ENCODE measurements at regions not wholly inside any gene's neighbourhood (a gene's known extent, or its start where the extent isn't known, plus 50 kb on each side); places are given as distances from the start of the nearest gene placed in this dataset.

- Mint-ChIP-seq H3K36me3 (ENCODE audit: low read depth) (no peaks in the 10 kb centered on the region), H3K4me1 (peaks cover 15% of the 10 kb centered on the region), H3K27ac (no peak overlapping the region), H3K27me3 (ENCODE audit: low read depth) (no peaks in the 10 kb centered on the region), H3K9me3 (peaks cover 18% of the 10 kb centered on the region), H3K4me3 (no peak overlapping the region)
- TF ChIP-seq CTCF (IDR thresholded peaks at IDR 0.05; ENCODE audit: unreplicated experiment in 3 of 3): no peak
Measured at GRCh38 chr18:53772293-53772692, 452.2 kb downstream of the MBD2 start.

GRCh38 chr18:53771664-53772063 lies 452.8 kb downstream of the MBD2 start:
- peaks cover 15% of the 10 kb centered on the region for H3K4me1 Mint-ChIP-seq
- H3K9me3 Mint-ChIP-seq: peaks cover 20% of the 10 kb centered on the region
- H3K4me3 Mint-ChIP-seq: no peak overlapping the region

GRCh38 chr18:53765211-53765610 lies 459.3 kb downstream of the MBD2 start:
- Mint-ChIP-seq H3K4me3 (no peak overlapping the region), H3K9me3 (peaks cover 21% of the 10 kb centered on the region), H3K27me3 (ENCODE audit: low read depth) (no peaks in the 10 kb centered on the region), H3K4me1 (no peaks in the 10 kb centered on the region), H3K27ac (no peak overlapping the region), H3K36me3 (ENCODE audit: low read depth) (no peaks in the 10 kb centered on the region)
- no peak for TF ChIP-seq CTCF (IDR thresholded peaks at IDR 0.05; ENCODE audit: unreplicated experiment in 3 of 3)

More at GRCh38 chr18:53771664-53772063, 452.8 kb downstream of the MBD2 start:
- TF ChIP-seq CTCF (IDR thresholded peaks at IDR 0.05; ENCODE audit: unreplicated experiment in 3 of 3): no peak
- Mint-ChIP-seq H3K27ac (no peak overlapping the region), H3K36me3 (ENCODE audit: low read depth) (no peaks in the 10 kb centered on the region), H3K27me3 (ENCODE audit: low read depth) (no peaks in the 10 kb centered on the region)

- H3K4me3 Mint-ChIP-seq: no peak overlapping the region
- H3K27ac Mint-ChIP-seq: no peak overlapping the region
- no peaks in the 10 kb centered on the region for H3K36me3 Mint-ChIP-seq (ENCODE audit: low read depth)
- no peaks in the 10 kb centered on the region for H3K27me3 Mint-ChIP-seq (ENCODE audit: low read depth)
- no peaks in the 10 kb centered on the region for H3K4me1 Mint-ChIP-seq
- peaks cover 21% of the 10 kb centered on the region for H3K9me3 Mint-ChIP-seq
- no peak for TF ChIP-seq CTCF (IDR thresholded peaks at IDR 0.05; ENCODE audit: unreplicated experiment in 3 of 3)
Measured at GRCh38 chr18:53764086-53764485, 460.4 kb downstream of the MBD2 start.

- Mint-ChIP-seq H3K4me1 (peaks cover 5% of the 10 kb centered on the region), H3K4me3 (no peak overlapping the region), H3K27me3 (ENCODE audit: low read depth) (no peaks in the 10 kb centered on the region), H3K9me3 (no peaks in the 10 kb centered on the region), H3K36me3 (ENCODE audit: low read depth) (no peaks in the 10 kb centered on the region), H3K27ac (no peak overlapping the region)
- TF ChIP-seq CTCF (IDR thresholded peaks at IDR 0.05; ENCODE audit: unreplicated experiment in 3 of 3): no peak
Measured at GRCh38 chr18:53757328-53757727, 467.1 kb downstream of the MBD2 start.

- no peaks in the 10 kb centered on the region for H3K27me3 Mint-ChIP-seq (ENCODE audit: low read depth)
- H3K9me3 Mint-ChIP-seq: no peaks in the 10 kb centered on the region
- no peak for TF ChIP-seq CTCF (IDR thresholded peaks at IDR 0.05; ENCODE audit: unreplicated experiment in 3 of 3)
- H3K27ac Mint-ChIP-seq: no peak overlapping the region
- peaks cover 5% of the 10 kb centered on the region for H3K4me1 Mint-ChIP-seq
- H3K4me3 Mint-ChIP-seq: no peak overlapping the region
- H3K36me3 Mint-ChIP-seq (ENCODE audit: low read depth): no peaks in the 10 kb centered on the region
Measured at GRCh38 chr18:53756610-53756972, 467.9 kb downstream of the MBD2 start.
